Gastroesophageal sphincter (tissue), 3 donors: ENCODE measurements at regions not wholly inside any gene's neighbourhood (a gene's known extent, or its start where the extent isn't known, plus 50 kb on each side); places are given as distances from the start of the nearest gene placed in this dataset.

Experiments
- EP300 ChIP-seq: sonication (generic); formaldehyde crosslinking; IDR thresholded peaks from one replicate; pipeline ENCODE4 v1.6.1; 2017; ENCODE audit warnings: antibody characterized with exemption, mild to moderate bottlenecking
- POLR2A ChIP-seq, 2 donors: fragments of 450-650 bp; IDR thresholded peaks; one replicate each; pipeline ENCODE4 v1.6.1; 2017; ENCODE audit warnings: antibody characterized with exemption in 2 of 2, mild to moderate bottlenecking in 2 of 2, moderate library complexity in 1 of 2
- POLR2AphosphoS5 ChIP-seq: sonication (generic); formaldehyde crosslinking; IDR thresholded peaks from one replicate; pipeline ENCODE4 v1.6.1; 2017; ENCODE audit warnings: antibody characterized with exemption
- TF ChIP-seq, protein P1 (sequence below), 4 experiments: fragments of 200-600 bp in 2 of 4; fragments of 450-650 bp in 2 of 4; sonication (generic) in 1 of 4; IDR thresholded peaks; one replicate each; pipeline ENCODE4 v1.5.1; 2017 to 2019; ENCODE audit warnings: antibody characterized with exemption in 4 of 4, mild to moderate bottlenecking in 2 of 4, moderate library complexity in 2 of 4

DNA sequence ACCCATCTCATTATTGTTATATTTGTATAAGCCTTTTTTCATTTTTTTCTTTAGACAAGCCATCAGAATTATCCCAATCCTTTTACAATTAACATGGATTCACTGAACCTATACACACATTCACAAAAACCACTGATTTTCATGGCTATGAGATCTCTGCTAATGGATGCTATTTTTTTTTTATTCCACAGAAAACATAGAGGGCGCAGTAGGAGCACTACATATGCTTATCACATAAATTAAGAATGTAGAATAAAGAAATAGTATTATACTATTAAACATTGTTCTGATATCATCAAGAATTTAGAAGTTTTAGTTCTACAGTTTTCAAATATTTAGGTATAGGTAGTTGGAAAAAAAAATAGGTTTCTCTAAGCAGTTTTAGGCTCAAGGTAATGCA, 1477.4 kb downstream of the ARAP2 start:
- TF ChIP-seq, protein P1, sequence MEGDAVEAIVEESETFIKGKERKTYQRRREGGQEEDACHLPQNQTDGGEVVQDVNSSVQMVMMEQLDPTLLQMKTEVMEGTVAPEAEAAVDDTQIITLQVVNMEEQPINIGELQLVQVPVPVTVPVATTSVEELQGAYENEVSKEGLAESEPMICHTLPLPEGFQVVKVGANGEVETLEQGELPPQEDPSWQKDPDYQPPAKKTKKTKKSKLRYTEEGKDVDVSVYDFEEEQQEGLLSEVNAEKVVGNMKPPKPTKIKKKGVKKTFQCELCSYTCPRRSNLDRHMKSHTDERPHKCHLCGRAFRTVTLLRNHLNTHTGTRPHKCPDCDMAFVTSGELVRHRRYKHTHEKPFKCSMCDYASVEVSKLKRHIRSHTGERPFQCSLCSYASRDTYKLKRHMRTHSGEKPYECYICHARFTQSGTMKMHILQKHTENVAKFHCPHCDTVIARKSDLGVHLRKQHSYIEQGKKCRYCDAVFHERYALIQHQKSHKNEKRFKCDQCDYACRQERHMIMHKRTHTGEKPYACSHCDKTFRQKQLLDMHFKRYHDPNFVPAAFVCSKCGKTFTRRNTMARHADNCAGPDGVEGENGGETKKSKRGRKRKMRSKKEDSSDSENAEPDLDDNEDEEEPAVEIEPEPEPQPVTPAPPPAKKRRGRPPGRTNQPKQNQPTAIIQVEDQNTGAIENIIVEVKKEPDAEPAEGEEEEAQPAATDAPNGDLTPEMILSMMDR (IDR thresholded peaks at IDR 0.05): no peak
- TF ChIP-seq POLR2A (IDR thresholded peaks at IDR 0.05): no peak
- no peak for TF ChIP-seq POLR2AphosphoS5
- TF ChIP-seq EP300: no peak
